Activated naive CD8-positive, alpha-beta T cell treated with anti-CD3 and anti-CD28 coated beads, Interleukin-2, amount 50 U/mL, for 16 hours (primary cell): ENCODE measurements at regions not wholly inside any gene's neighbourhood (a gene's known extent, or its start where the extent isn't known, plus 50 kb on each side); places are given as distances from the start of the nearest gene placed in this dataset.
"Not testable (repeated sequence)": the region's sequence is repeated elsewhere in the genome, so short reads cannot be mapped to it uniquely, and the experiment has no call there.

Experiments used
- DNase-seq: peaks from one replicate; pipeline ENCODE4 v3.0.0-alpha.2; 2020; ENCODE audit warnings: low read depth, low spot score

DNA sequence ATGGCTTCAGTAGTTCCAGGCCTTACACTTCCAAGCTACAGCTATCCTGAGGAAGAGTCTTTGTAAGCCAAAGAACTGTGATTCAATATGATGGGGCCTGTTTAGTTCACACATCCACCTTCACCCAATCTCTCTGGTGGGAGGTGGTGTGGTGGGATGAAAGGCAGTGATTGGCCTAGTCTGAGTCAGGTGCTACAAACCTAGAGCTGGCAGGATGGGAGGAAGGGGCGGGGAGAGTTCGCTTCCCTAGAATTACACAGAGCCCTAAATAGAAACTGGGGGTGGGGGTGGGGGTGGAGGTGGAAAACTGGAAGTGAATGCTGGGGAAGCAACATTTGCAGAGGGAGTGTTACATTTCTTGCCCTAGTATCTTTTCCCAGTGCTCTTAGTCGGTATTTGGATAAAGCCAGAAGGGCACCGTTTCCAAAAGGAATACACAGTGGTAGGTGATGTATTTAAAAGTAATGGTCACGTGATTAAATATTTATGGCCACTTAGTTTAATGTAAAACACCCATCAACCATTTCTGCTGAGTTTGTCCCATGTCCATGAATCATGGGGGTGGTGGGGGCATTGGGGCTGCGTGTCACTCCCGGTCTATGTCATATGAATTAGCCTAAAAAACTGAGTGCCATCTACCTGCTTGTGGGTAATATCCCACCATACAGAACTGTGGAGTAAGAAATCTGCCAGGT is 247.6 kb upstream of the PROK2 start:
- DNase-seq = no peak

GRCh38 chr3:72031581-72031980 is 246.6 kb upstream of the PROK2 start:
- no peak for DNase-seq

GRCh38 chr3:72030296-72030695 is 245.3 kb upstream of the PROK2 start:
- DNase-seq = not testable (repeated sequence)

DNA sequence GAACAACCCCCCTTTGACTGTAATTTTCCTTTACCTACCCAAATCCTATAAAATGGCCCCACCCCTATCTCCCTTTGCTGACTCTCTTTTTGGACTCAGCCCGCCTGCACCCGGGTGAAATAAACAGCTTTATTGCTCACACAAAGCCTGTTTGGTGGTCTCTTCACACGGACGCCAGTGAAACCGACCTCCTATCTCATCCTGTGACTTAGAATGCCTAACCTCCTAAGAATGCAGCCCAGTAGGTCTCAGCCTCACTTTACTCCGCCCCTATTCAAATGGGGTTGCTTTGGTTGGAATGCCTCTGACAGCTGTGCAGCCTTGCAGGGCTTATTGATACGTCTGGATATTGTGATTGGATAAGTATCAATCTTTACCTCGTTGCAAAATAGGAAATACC is 243.8 kb upstream of the PROK2 start:
- not testable (repeated sequence) for DNase-seq

GRCh38 chr3:72028307-72028706 is 243.4 kb upstream of the PROK2 start:
- not testable (repeated sequence) for DNase-seq

DNA sequence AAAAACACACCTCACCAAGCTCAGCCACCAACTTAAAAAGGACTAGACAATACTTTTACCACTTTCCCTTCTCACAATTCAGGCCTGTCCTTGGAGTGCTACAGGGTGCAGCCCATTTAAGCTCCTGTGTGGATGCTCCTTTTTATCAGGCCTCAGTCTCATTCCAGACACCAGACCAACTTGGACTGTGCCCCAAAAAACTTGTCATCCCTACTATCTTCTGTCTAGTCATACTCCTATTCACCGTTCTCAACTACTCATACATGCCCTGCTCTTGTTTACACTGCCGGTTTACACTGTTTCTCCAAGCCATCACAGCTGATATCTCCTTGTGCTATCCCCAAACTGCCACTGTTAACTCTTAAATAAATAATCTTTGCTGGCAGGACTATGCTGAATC is 242.8 kb upstream of the PROK2 start:
- DNase-seq = not testable (repeated sequence)

DNA sequence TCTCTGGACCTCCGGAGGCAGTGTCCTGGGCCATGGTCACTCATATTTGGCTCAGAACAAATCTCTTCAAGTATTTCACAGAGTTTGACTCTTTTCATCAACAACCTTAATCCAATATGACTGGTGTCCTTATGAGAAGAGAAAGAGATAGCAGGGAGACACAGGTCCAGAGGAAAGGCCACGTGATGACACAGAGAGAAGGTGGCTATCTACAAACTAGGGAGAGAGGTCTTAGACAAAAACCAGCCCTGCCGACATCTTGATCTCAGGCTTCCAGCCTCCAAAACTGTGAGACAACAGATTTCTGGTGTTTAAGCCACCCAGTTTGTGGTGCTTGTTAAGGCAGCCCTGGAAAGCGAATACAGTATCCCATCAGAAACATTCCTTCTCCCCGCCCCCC is 237.1 kb upstream of the PROK2 start:
- no peak for DNase-seq

GRCh38 chr3:72021531-72021930 is 236.6 kb upstream of the PROK2 start:
- no peak for DNase-seq

- DNase-seq = no peak
These were observed 233.5 kb upstream of the PROK2 start for GRCh38 chr3:72018343-72018984.

DNA sequence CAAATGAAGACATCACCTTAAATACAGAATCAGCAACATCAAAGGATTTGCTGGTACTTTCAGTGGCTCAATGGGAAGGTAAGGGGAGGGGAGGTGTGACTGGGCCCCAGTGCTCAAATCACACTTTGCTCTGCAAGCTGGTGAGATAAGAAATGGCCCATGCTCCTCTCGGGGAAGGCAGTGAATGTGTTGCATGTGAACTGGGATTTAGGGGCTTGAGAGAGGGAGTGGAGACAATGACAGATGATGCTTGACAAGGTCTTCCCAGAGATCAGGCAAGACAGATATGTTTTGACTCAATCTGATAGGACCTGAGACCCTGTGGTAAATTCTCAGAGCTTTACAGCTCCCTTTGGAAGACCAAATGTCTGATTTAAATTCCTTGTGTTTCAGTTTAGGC is 233.0 kb upstream of the PROK2 start:
- DNase-seq = no peak

DNA sequence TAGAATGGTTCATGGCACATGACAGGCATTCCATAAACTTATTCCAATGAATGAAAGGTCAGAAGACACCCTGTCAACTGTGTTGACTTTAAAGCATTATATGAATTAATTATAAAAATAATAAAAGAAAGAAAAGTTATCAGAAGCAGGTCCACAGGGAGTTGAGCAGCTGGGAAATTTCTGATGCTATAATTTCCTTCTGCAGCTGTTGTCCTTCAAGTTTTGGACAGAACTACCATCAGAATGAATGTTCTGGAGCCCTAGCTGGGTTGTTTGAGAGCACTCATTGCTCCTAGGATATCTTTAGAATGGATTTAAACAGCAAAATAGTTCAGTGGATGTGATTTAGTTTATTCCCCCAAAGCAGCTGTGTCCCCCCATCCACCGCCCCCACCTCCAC is 232.4 kb upstream of the PROK2 start:
- DNase-seq = no peak

DNA sequence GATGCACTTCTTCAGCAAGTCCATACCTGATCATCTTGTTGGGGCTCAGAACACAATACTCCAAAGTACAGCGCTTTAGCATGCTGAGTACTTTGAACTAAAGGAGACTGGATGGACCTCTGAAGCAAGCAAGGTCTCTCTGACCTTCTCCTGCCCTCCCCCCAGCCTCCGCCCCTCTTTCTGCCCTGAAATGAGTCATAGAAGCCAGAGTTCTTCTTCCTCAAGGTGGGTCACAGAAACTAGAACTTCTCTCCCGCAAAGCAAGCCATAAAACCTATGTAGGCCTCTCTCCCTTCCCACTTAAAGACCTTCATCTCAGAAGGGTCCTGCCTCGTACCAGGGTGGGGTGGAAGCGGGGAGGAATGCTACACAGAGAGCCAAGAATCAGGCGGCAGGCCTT is 230.5 kb upstream of the PROK2 start:
- no peak for DNase-seq

DNA sequence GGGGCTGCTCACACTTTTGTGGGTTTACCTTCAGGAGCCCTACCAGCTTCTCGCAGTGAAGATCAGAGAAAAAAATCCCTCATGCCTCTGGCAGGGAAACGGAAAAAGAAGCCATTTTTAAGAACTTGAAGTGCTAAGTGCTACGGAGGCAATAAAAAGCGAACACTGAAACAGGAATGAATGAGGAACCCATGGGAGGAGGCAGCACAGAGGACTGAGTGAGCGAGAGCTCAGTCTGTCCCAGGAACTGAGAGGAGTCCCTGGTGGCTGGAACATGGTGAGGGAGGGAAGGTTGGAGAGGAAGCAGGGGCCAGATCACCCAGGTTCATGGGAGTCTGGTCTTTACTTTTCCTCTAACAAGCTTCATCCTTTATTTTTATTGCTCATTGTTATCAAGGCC is 228.1 kb upstream of the PROK2 start:
- no peak for DNase-seq

DNA sequence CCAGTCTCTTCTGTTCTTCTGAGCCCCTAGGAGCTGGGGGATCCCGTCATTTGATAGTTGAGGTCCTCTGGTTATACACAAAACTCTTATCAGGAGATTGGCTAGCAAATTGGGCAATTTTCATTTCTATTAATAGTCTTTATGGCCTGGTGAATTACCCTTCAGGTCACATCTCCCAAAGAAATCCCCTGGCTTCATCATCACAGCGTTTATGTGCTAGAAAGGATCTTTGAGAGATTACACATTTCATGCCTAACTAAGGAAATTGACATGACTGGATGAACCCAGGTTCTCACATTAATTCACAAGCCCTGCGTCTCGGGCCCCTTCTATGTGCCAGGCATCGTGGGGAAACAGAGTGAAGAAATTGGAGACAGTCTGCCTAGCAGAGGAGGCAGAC is 227.4 kb upstream of the PROK2 start:
- DNase-seq = no peak

GRCh38 chr3:72011485-72011884 is 226.5 kb upstream of the PROK2 start:
- DNase-seq = no peak

DNA sequence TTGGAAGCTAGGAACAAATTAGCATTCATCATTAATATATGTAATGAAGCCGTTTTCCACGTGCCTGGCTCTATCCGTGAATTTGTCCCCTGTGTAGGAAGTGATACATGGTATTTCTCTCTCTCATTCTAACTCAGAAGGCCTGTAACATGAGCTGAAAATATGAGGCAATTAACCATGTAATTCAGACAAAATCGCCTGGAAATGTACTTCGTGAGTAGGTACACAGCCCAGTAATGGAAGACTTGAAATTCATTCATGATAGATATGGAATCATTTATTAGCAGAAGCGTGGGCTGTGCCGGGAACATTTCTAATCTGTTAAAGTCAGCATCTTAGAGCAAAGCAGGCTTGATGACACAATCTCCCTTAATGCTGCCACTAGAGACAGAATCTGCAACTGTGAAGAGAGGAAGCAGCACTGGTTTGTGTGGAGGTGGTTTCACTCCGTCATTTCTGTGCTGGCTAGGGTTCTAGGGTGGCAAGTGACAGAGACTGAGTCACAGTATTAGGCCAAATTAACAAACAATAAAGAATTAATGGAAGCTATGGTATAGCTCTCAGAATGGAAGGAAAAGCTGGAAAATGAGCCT is 225.0 kb upstream of the PROK2 start:
- DNase-seq = no peak

DNA sequence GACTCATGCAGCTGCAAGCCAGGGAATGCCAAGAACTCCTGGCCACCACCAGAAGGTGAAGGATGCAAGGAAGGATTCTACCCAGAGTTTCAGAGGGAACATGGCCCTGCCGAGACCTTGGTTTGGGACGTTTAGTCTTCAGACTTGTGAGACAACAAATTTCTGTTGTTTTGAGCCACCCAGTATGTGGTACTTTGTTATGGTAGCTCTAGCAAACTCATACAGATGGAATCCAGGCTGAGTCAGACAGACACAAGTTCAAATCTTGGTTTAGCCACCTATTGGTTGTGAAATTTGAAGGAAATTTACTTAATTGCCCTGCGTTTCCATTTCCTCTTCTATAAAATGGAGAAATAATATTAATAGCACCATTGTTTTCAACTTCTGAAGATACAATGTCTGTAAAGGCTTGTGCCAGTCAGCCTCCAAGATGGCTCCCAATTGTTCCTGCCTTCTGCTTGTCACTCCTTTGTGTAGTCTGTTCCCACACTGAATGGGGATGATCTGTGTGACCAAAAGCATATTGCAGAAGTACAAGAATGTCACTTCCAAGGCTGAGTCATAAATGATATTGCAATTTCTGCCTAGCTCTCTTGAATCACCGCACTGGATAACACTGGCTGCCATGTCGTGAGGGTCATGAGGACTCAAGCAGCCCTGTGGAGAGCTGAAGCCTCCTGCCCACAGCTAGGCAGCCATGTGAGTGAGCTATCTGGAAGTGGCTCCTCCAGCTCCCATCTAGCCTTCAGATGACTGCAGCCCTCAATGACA is 223.5 kb upstream of the PROK2 start:
- DNase-seq = no peak

GRCh38 chr3:72006631-72007556 is 221.9 kb upstream of the PROK2 start:
- DNase-seq = no peak

GRCh38 chr3:72004749-72005292 is 219.9 kb upstream of the PROK2 start:
- DNase-seq = no peak

DNA sequence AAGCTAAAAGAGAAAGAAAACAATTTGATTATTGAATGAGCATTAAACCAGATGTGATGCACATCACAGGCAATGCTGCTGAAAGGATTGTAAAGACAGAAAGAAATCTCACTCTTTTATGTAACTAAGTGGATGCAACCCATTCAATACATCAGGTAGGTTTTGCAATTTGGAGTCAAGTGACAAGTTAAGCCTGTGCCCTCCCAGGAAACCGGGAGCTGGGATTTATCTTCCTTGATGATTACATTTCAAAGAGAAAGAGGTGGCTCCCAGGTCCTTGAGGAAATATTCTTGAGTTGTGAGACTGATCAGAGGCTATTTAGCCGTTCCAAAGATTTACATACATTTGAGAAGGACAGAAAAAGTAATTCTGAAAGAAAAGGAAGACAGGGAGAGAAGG is 219.0 kb upstream of the PROK2 start:
- DNase-seq = no peak

DNA sequence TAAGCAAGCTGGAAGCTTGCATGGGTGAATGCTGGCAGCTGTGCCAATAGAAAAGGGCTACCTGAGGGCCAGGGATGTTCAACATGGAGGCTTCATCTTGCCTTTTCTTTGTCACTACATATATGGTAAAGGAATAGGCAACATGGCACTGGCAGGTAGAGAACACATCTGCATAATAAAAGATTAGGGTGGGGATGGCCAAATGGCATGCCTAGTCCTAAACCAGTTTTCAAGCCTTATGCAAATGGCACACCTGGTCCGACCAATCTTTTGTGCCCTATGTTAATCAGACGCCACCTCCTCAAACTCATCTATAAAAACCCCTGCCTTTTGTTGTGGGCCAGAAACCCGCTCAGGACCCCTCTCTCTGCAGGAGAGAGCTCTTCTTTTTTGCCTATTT is 216.8 kb upstream of the PROK2 start:
- DNase-seq = no peak
